WI38 (cell line): ENCODE measurements at regions not wholly inside any gene's neighbourhood (a gene's known extent, or its start where the extent isn't known, plus 50 kb on each side); places are given as distances from the start of the nearest gene placed in this dataset.

Source experiments
- H3K4me3 ChIP-seq: 2 replicates; pipeline ENCODE4 v1.5.1; 2011; ENCODE audit warnings: low read depth, mild to moderate bottlenecking, control low read depth, low read length
- CTCF ChIP-seq: IDR thresholded peaks from 2 replicates; pipeline ENCODE4 v1.5.1; 2012; ENCODE audit warnings: low read depth, mild to moderate bottlenecking, control low read depth, low read length

- no peak overlapping the region for H3K4me3 ChIP-seq
- no peak for TF ChIP-seq CTCF
Observed at GRCh38 chr1:244948416-244948815, 84.1 kb upstream of the HNRNPU start.

GRCh38 chr1:244945109-244945671, 80.8 kb upstream of the HNRNPU start:
- no peak for TF ChIP-seq CTCF
- H3K4me3 ChIP-seq = no peak overlapping the region

- no peak overlapping the region for H3K4me3 ChIP-seq
- no peak for TF ChIP-seq CTCF
Observed at GRCh38 chr1:244941121-244941520, 76.8 kb upstream of the HNRNPU start.

- H3K4me3 ChIP-seq = no peak overlapping the region
- TF ChIP-seq CTCF = no peak
Observed at GRCh38 chr1:244937099-244937498, 72.8 kb upstream of the HNRNPU start.

GRCh38 chr1:244920911-244921761, 56.8 kb upstream of the HNRNPU start:
- no peak overlapping the region for H3K4me3 ChIP-seq
- no peak for TF ChIP-seq CTCF

- no peak for TF ChIP-seq CTCF
- peak overlapping the region; percentile 65 for H3K4me3 ChIP-seq
Observed at GRCh38 chr1:244919320-244920282, 55.3 kb upstream of the HNRNPU start.
